ENCODE measurements at regions not wholly inside any gene's neighbourhood (a gene's known extent, or its start where the extent isn't known, plus 50 kb on each side); places are given as distances from the start of the nearest gene placed in this dataset.

GRCh38 chr3:34065901-34066300 lies 267.5 kb downstream of the PDCD6IP start:
- Histone ChIP-seq H3K27me3 (no peaks in the 10 kb centered on the region), H3K4me1 (no peaks in the 10 kb centered on the region), H3K27ac (no peak overlapping the region), H3K4me3 (replicated peaks in 1 of 3) (no peak overlapping the region), H3K9me3 (no peaks in the 10 kb centered on the region), H3K36me3 (no peaks in the 10 kb centered on the region)
- no peak for TF ChIP-seq POLR2A (IDR thresholded peaks at IDR 0.05)
- no peak for TF ChIP-seq CTCF (IDR thresholded peaks at IDR 0.05)
- DNase-seq, result no peak
- 58 to 80% methylated on average over 2 of the region's 2 CpGs for WGBS, 2 donors
- intact Hi-C loops (cut with DNase I), result no loop called here

GRCh38 chr3:34066328-34066727 lies 267.9 kb downstream of the PDCD6IP start:
- 81 to 88% methylated on average over 2 of the region's 2 CpGs for WGBS, 2 donors
- no peaks in the 10 kb centered on the region for H3K36me3 ChIP-seq
- no peak for DNase-seq
- intact Hi-C loops (cut with DNase I), result no loop called here
- no peak overlapping the region for H3K27ac ChIP-seq
- no peak for TF ChIP-seq CTCF (IDR thresholded peaks at IDR 0.05)
- TF ChIP-seq POLR2A (IDR thresholded peaks at IDR 0.05), result no peak
- no peaks in the 10 kb centered on the region for H3K4me1 ChIP-seq
- H3K27me3 ChIP-seq, result no peaks in the 10 kb centered on the region
- H3K4me3 ChIP-seq (replicated peaks in 1 of 3), result no peak overlapping the region
- H3K9me3 ChIP-seq, result no peaks in the 10 kb centered on the region

GRCh38 chr3:34066999-34067398 lies 268.6 kb downstream of the PDCD6IP start:
- TF ChIP-seq CTCF (IDR thresholded peaks at IDR 0.05), result no peak
- no peak for TF ChIP-seq POLR2A (IDR thresholded peaks at IDR 0.05)
- H3K27me3 ChIP-seq, result no peaks in the 10 kb centered on the region
- no peak overlapping the region for H3K27ac ChIP-seq
- no peaks in the 10 kb centered on the region for H3K36me3 ChIP-seq
- no peaks in the 10 kb centered on the region for H3K9me3 ChIP-seq
- H3K4me1 ChIP-seq, result no peaks in the 10 kb centered on the region
- 34 to 37% methylated on average over 2 of the region's 2 CpGs for WGBS, 2 donors
- intact Hi-C loops (cut with DNase I), result no loop called here
- no peak for DNase-seq
- H3K4me3 ChIP-seq (replicated peaks in 1 of 3), result no peak overlapping the region

GRCh38 chr3:34067536-34068051 lies 269.2 kb downstream of the PDCD6IP start:
- Histone ChIP-seq H3K36me3 (no peaks in the 10 kb centered on the region), H3K4me3 (replicated peaks in 1 of 3) (no peak overlapping the region), H3K9me3 (no peaks in the 10 kb centered on the region), H3K27me3 (no peaks in the 10 kb centered on the region), H3K4me1 (no peaks in the 10 kb centered on the region), H3K27ac (no peak overlapping the region)
- no peak for TF ChIP-seq POLR2A (IDR thresholded peaks at IDR 0.05)
- TF ChIP-seq CTCF (IDR thresholded peaks at IDR 0.05), result no peak
- DNase-seq, result no peak
- intact Hi-C loops (cut with DNase I), result no loop called here
- 70 to 71% methylated on average over 5 of the region's 5 CpGs for WGBS, 2 donors

- DNase-seq, result no peak
- intact Hi-C loops (cut with DNase I), result no loop called here
- no peak overlapping the region for H3K27ac ChIP-seq
- H3K9me3 ChIP-seq, result no peaks in the 10 kb centered on the region
- 93% methylated on average over 7 of the region's 7 CpGs for WGBS, 2 donors
- no peak overlapping the region for H3K4me3 ChIP-seq (replicated peaks in 1 of 3)
- no peaks in the 10 kb centered on the region for H3K36me3 ChIP-seq
- H3K4me1 ChIP-seq, result no peaks in the 10 kb centered on the region
- no peaks in the 10 kb centered on the region for H3K27me3 ChIP-seq
- TF ChIP-seq POLR2A (IDR thresholded peaks at IDR 0.05) (no peak), CTCF (IDR thresholded peaks at IDR 0.05) (no peak)
Observed at GRCh38 chr3:34068505-34068904, 270.1 kb downstream of the PDCD6IP start.
